ENCODE measurements at regions not wholly inside any gene's neighbourhood (a gene's known extent, or its start where the extent isn't known, plus 50 kb on each side); places are given as distances from the start of the nearest gene placed in this dataset.

GRCh38 chrX:131213400-131213799, 75.7 kb downstream of the IGSF1 start:
- ATAC-seq, result no peak
- H3K36me3 ChIP-seq (replicated peaks in 1 of 2; ENCODE audit: control insufficient read depth in 1 of 2, insufficient read depth in 2 of 2, low read length in 2 of 2), result no peaks in the 10 kb centered on the region
- H3K27me3 ChIP-seq (ENCODE audit: control insufficient read depth in 1 of 2, insufficient read depth in 2 of 2, low read length in 2 of 2), result no peaks in the 10 kb centered on the region
- H4K20me1 ChIP-seq (ENCODE audit: insufficient read depth, low read length), result no peaks in the 10 kb centered on the region
- no peak for DNase-seq (ENCODE audit: low spot score)
- H3K4me2 ChIP-seq (ENCODE audit: low read depth, low read length), result no peak overlapping the region
- no peak overlapping the region for H2AFZ ChIP-seq (ENCODE audit: low read length)
- no peaks in the 10 kb centered on the region for H3K79me2 ChIP-seq (ENCODE audit: insufficient read depth, low read length)
- intact Hi-C loops (cut with micrococcal nuclease; ENCODE audit: unreplicated experiment) (no loop called here), in situ Hi-C loops (cut with HindIII; ENCODE audit: extremely low pct_ligation_motif_present, low pct_unique_long_range_greater_than_20kb) (no loop called here)
- H3K9ac ChIP-seq (ENCODE audit: insufficient read depth, low read depth, low read length), result no peak overlapping the region
- 29% methylated on average over 5 of the region's 5 CpGs for WGBS (ENCODE audit: low lambda C conversion rate)
- no peak overlapping the region for H3K4me3 ChIP-seq (replicated peaks in 1 of 3; ENCODE audit: insufficient read depth in 1 of 3, low read depth in 2 of 3, low read length in 3 of 3)
- ChIA-PET CTCF (ENCODE audit: low intra/inter-chr PET ratio, low total read pairs) (no interaction called here), POLR2A (no interaction called here)
- H3K4me1 ChIP-seq (ENCODE audit: insufficient read depth, low read length), result peaks cover 11% of the 10 kb centered on the region
- no peak overlapping the region for H3K27ac ChIP-seq (ENCODE audit: extremely low read length, insufficient read depth, low read length)
- TF ChIP-seq ZNF558 (CRISPR knock-in tag; IDR thresholded peaks at IDR 0.05; ENCODE audit: borderline replicate concordance) (no peak), ZNF879 (CRISPR knock-in tag; IDR thresholded peaks at IDR 0.05) (no peak), ZNF101 (CRISPR knock-in tag; IDR thresholded peaks at IDR 0.05; ENCODE audit: borderline replicate concordance, low read depth) (no peak)
- TF ChIP-seq, protein P1, sequence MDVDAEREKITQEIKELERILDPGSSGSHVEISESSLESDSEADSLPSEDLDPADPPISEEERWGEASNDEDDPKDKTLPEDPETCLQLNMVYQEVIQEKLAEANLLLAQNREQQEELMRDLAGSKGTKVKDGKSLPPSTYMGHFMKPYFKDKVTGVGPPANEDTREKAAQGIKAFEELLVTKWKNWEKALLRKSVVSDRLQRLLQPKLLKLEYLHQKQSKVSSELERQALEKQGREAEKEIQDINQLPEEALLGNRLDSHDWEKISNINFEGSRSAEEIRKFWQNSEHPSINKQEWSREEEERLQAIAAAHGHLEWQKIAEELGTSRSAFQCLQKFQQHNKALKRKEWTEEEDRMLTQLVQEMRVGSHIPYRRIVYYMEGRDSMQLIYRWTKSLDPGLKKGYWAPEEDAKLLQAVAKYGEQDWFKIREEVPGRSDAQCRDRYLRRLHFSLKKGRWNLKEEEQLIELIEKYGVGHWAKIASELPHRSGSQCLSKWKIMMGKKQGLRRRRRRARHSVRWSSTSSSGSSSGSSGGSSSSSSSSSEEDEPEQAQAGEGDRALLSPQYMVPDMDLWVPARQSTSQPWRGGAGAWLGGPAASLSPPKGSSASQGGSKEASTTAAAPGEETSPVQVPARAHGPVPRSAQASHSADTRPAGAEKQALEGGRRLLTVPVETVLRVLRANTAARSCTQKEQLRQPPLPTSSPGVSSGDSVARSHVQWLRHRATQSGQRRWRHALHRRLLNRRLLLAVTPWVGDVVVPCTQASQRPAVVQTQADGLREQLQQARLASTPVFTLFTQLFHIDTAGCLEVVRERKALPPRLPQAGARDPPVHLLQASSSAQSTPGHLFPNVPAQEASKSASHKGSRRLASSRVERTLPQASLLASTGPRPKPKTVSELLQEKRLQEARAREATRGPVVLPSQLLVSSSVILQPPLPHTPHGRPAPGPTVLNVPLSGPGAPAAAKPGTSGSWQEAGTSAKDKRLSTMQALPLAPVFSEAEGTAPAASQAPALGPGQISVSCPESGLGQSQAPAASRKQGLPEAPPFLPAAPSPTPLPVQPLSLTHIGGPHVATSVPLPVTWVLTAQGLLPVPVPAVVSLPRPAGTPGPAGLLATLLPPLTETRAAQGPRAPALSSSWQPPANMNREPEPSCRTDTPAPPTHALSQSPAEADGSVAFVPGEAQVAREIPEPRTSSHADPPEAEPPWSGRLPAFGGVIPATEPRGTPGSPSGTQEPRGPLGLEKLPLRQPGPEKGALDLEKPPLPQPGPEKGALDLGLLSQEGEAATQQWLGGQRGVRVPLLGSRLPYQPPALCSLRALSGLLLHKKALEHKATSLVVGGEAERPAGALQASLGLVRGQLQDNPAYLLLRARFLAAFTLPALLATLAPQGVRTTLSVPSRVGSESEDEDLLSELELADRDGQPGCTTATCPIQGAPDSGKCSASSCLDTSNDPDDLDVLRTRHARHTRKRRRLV (CRISPR knock-in tag; IDR thresholded peaks at IDR 0.05), result no peak
- no peak for FAIRE-seq
- no TSS peak for BruUV-seq (replicated peaks)
- H3K9me3 ChIP-seq (ENCODE audit: low read length), result no peaks in the 10 kb centered on the region

GRCh38 chrX:131202766-131203165, 86.3 kb downstream of the IGSF1 start:
- Histone ChIP-seq H3K79me2 (ENCODE audit: insufficient read depth, low read length) (no peaks in the 10 kb centered on the region), H3K4me3 (replicated peaks in 1 of 3; ENCODE audit: insufficient read depth in 1 of 3, low read depth in 2 of 3, low read length in 3 of 3) (no peak overlapping the region), H2AFZ (ENCODE audit: low read length) (no peak overlapping the region), H3K4me2 (ENCODE audit: low read depth, low read length) (no peak overlapping the region), H3K27ac (ENCODE audit: extremely low read length, insufficient read depth, low read length) (no peak overlapping the region), H3K9me3 (ENCODE audit: low read length) (no peaks in the 10 kb centered on the region), H3K9ac (ENCODE audit: insufficient read depth, low read depth, low read length) (no peak overlapping the region), H3K4me1 (ENCODE audit: insufficient read depth, low read length) (peaks cover 42% of the 10 kb centered on the region), H3K36me3 (replicated peaks in 1 of 2; ENCODE audit: control insufficient read depth in 1 of 2, insufficient read depth in 2 of 2, low read length in 2 of 2) (no peaks in the 10 kb centered on the region), H3K27me3 (ENCODE audit: control insufficient read depth in 1 of 2, insufficient read depth in 2 of 2, low read length in 2 of 2) (no peaks in the 10 kb centered on the region), H4K20me1 (ENCODE audit: insufficient read depth, low read length) (no peaks in the 10 kb centered on the region)
- intact Hi-C loops (cut with micrococcal nuclease; ENCODE audit: unreplicated experiment), result no loop called here
- FAIRE-seq (no peak), ATAC-seq (no peak), DNase-seq (ENCODE audit: low spot score) (no peak)
- 10% methylated on average over 1 of the region's 1 CpG for WGBS (ENCODE audit: low lambda C conversion rate)
- ChIA-PET POLR2A (no interaction called here), CTCF (ENCODE audit: low intra/inter-chr PET ratio, low total read pairs) (no interaction called here)
- in situ Hi-C loops (cut with HindIII; ENCODE audit: extremely low pct_ligation_motif_present, low pct_unique_long_range_greater_than_20kb), result no loop called here
- BruUV-seq (replicated peaks), result no TSS peak
- 0 out of 2 replicates have a peak, but pooled peaks have one; percentile 16 for TF ChIP-seq ZMYM3 (CRISPR knock-in tag; IDR thresholded peaks at IDR 0.05)
- TF ChIP-seq ZNF577 (CRISPR knock-in tag; IDR thresholded peaks at IDR 0.05; ENCODE audit: borderline replicate concordance, low read depth), result no peak
- TF ChIP-seq PRDM10 (CRISPR knock-in tag; IDR thresholded peaks at IDR 0.05; ENCODE audit: low read depth), result no peak
- no peak for TF ChIP-seq MXD4 (CRISPR knock-in tag; IDR thresholded peaks at IDR 0.05)
- no peak for TF ChIP-seq MAZ (IDR thresholded peaks at IDR 0.05; ENCODE audit: borderline replicate concordance, low read depth, low read length)
- TF ChIP-seq MAZ (CRISPR knock-in tag; IDR thresholded peaks at IDR 0.05; ENCODE audit: low read depth), result no peak
- TF ChIP-seq ZNF768 (CRISPR knock-in tag; IDR thresholded peaks at IDR 0.05), result peak; percentile 69; the same call in 1 of the 2 replicates
